GM19035 (cell line): ENCODE measurements at regions not wholly inside any gene's neighbourhood (a gene's known extent, or its start where the extent isn't known, plus 50 kb on each side); places are given as distances from the start of the nearest gene placed in this dataset.
"Not testable (repeated sequence)": the region's sequence is repeated elsewhere in the genome, so short reads cannot be mapped to it uniquely, and the experiment has no call there.

Experiments
- ATAC-seq: cut with Tn5 transposase; IDR thresholded peaks from one replicate; pipeline ENCODE4 v1.9.1; 2021; ENCODE audit not compliant: unreplicated experiment

GRCh38 chr10:3926675-3927525 lies 141.9 kb upstream of the KLF6 start:
- no peak for ATAC-seq

GRCh38 chr10:3926258-3926657 lies 141.2 kb upstream of the KLF6 start:
- ATAC-seq, result no peak

- no peak for ATAC-seq
These were observed 140.2 kb upstream of the KLF6 start for GRCh38 chr10:3925184-3925583.

DNA sequence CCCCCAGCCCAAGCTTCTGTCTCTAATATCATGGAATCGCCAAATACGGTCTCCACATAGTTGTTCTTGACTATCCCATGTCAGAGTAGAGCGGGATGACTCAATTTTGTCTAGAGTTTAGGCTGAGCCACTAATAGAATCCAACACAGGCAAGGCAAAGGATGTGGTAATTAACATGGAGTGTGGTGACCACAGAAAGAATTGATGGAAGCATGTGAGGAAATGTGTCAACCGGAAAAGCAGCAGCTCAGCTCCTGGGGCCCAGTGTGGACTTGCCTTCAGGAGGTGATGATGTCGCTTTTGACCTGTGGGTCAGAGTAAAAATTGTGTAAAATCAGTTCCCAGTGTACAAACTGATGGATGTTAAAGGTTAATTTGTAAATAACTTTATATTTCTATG lies 139.3 kb upstream of the KLF6 start:
- no peak for ATAC-seq

DNA sequence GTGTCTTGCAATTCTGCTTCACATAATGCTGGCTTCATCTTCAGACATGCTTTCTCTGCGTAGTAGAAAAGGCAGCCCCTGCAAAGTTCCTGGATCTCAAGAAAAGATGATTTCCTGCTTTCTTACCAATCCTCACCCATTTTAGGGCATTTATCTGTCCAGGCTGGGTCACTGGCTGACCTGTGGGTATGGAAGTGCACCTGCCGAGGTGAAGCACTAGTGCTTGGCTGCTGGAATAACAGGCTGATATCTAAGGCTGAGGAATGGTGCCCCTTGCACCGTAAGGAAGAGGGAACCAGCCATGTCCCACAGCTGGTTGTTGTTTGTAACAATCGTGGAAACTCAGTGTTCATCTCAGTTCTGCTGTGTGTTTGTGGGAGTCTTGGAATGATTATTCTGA lies 138.0 kb upstream of the KLF6 start:
- ATAC-seq, result no peak

- ATAC-seq, result no peak
These were observed 134.8 kb upstream of the KLF6 start for GRCh38 chr10:3919709-3920308.

DNA sequence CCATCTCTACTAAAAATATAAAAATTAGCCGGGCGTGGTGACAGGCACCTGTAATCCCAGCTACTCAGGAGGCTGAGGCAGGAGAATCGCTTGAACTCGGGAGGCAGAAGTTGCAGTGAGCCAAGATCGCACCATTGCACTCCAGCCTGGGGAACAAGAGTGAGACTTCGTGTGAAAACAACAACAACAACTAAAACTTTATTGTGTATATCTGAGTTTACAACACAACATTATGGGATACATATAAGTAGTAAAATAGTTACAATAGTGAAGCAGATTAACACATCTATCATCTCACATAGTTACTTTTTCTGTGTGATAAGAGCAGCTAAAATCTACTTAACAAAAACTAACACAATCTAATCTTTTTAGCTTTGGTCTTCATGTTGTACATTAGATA lies 132.4 kb upstream of the KLF6 start:
- not testable (repeated sequence) for ATAC-seq

- ATAC-seq, result no peak
These were observed 129.7 kb upstream of the KLF6 start for GRCh38 chr10:3914733-3915132.

- ATAC-seq, result no peak
These were observed 126.9 kb upstream of the KLF6 start for GRCh38 chr10:3911713-3912442.

GRCh38 chr10:3911241-3911640 lies 126.2 kb upstream of the KLF6 start:
- ATAC-seq, result no peak

- no peak for ATAC-seq
These were observed 124.3 kb upstream of the KLF6 start for GRCh38 chr10:3909339-3909738.

- no peak for ATAC-seq
These were observed 123.2 kb upstream of the KLF6 start for GRCh38 chr10:3908183-3908582.

GRCh38 chr10:3907514-3907913 lies 122.5 kb upstream of the KLF6 start:
- ATAC-seq, result no peak

DNA sequence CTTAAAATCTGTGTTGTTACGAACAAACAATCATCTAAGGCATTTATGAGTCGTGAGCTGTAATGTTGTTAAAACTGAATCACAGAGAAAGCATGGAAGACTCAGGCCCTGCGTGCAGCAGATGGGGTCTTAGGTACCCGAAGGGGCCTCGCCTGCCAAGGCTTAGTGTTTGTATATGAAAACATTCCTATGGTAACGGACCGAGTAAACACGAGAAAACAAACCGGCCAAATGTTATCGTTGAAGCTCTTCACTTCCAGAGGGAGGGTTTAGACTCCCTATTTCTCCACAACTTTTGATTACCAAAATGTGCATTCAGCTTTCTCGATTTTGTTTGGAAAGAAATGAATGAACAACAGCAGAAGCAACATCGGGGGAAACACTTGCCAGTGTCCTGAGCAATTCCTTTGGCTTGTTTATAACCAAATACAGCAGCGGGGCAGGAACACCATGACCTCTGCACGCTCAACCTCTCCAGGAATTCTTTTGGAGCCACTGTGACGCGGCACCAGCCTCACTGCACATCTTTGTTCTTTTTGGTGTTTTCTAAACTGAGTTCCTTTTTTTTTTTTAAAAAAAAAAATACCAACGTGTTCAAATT lies 121.6 kb upstream of the KLF6 start:
- no peak for ATAC-seq

- no peak for ATAC-seq
These were observed 119.5 kb upstream of the KLF6 start for GRCh38 chr10:3904419-3904960.

DNA sequence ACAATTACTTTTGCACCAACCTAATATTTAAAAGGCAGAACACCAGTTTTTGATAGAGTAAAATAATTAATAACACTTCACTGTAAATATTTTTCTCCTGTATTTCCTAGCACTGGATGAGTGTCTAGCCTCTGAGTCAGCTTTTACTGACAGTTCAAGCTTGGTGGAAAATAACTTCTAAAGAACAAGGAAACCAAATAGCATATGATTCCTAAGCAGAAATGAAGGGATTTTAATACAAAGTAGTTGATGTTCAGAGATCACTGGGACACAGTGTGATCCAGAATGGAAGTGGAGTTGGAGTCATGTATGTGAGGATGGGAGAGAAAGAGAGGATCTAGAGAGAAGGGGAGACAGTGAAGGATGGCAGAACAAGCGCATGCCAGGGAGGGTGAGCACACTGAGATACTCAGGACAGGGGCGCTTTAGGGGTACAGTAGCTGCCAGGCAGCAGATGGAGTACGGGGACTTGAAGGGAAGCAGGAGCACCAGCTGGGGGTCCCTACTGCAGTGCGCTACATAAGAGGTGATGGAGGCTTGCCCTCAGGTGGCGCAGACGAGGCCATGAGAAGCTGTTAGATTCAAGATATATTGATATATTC lies 117.9 kb upstream of the KLF6 start:
- ATAC-seq, result peak; percentile 27

GRCh38 chr10:3902054-3902808 lies 117.2 kb upstream of the KLF6 start:
- ATAC-seq, result peak; percentile 82

DNA sequence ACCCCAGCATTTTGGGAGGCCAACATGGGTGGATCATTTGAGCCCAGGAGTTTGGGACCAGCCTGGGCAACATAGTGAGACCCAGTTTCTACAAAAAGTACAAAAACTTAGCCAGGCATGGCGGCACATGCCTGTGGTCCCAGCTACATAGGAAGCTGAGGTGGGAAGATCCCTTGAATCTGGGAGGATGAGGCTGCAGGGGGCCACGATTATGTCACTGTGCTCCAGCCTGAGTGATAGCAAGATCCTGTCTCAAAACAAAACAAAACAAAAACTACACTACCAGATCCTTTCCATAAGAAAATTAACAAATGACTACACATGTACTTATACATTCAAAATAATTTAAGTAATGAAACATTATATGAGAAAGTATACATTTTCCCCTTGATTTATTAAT lies 116.4 kb upstream of the KLF6 start:
- no peak for ATAC-seq

GRCh38 chr10:3900391-3900790 lies 115.4 kb upstream of the KLF6 start:
- ATAC-seq, result no peak

- ATAC-seq, result no peak
These were observed 113.8 kb upstream of the KLF6 start for GRCh38 chr10:3898821-3899220.
